Astrocyte of the hippocampus (primary cell): ENCODE measurements at regions not wholly inside any gene's neighbourhood (a gene's known extent, or its start where the extent isn't known, plus 50 kb on each side); places are given as distances from the start of the nearest gene placed in this dataset.

Experiments
- DNase-seq: peaks from one replicate; pipeline ENCODE4 v3.0.0; 2011; ENCODE audit warnings: low read depth, low spot score

GRCh38 chr1:234536741-234537140, 57.8 kb upstream of the TARBP1 start:
- DNase-seq, result no peak

GRCh38 chr1:234535763-234536515, 57.0 kb upstream of the TARBP1 start:
- DNase-seq, result peak; percentile 84

GRCh38 chr1:234535218-234535617, 56.2 kb upstream of the TARBP1 start:
- DNase-seq, result no peak

- peak; percentile 98 for DNase-seq
Measured at GRCh38 chr1:234533975-234534876, 55.2 kb upstream of the TARBP1 start.

GRCh38 chr1:234533034-234533891, 54.3 kb upstream of the TARBP1 start:
- DNase-seq, result peak; percentile 86

GRCh38 chr1:234532503-234532922, 53.5 kb upstream of the TARBP1 start:
- DNase-seq, result no peak

GRCh38 chr1:234531151-234531635, 52.2 kb upstream of the TARBP1 start:
- peak; percentile 65 for DNase-seq

- DNase-seq, result no peak
Measured at GRCh38 chr1:234530672-234531071, 51.7 kb upstream of the TARBP1 start.

GRCh38 chr1:234529950-234530237, 50.9 kb upstream of the TARBP1 start:
- peak; percentile 59 for DNase-seq

- no peak for DNase-seq
Measured at GRCh38 chr1:234529095-234529949, 50.3 kb upstream of the TARBP1 start.
